IPS-18a (cell line): ENCODE measurements at regions not wholly inside any gene's neighbourhood (a gene's known extent, or its start where the extent isn't known, plus 50 kb on each side); places are given as distances from the start of the nearest gene placed in this dataset.

Experiments used
- H3K27ac ChIP-seq: one replicate; pipeline ENCODE4 v1.5.1; 2013; ENCODE audit warnings: low read length
- H3K27me3 ChIP-seq: one replicate; pipeline ENCODE4 v1.6.1; 2013; ENCODE audit warnings: mild to moderate bottlenecking, low read length; ENCODE audit not compliant: control insufficient read depth, insufficient read depth
- H3K36me3 ChIP-seq: one replicate; pipeline ENCODE4 v1.6.1; 2013; ENCODE audit warnings: low read depth, low read length; ENCODE audit not compliant: control insufficient read depth
- H3K4me1 ChIP-seq: one replicate; pipeline ENCODE4 v1.6.1; 2013; ENCODE audit warnings: low read depth, low read length; ENCODE audit not compliant: control insufficient read depth
- H3K4me3 ChIP-seq: one replicate; pipeline ENCODE4 v1.5.1; 2013; ENCODE audit warnings: low read length
- H3K9ac ChIP-seq: one replicate; pipeline ENCODE4 v1.6.1; 2013; ENCODE audit warnings: mild to moderate bottlenecking, low read length, moderate library complexity
- H3K9me3 ChIP-seq: one replicate; pipeline ENCODE4 v1.6.1; 2013; ENCODE audit warnings: low read depth, low read length; ENCODE audit not compliant: control insufficient read depth

DNA sequence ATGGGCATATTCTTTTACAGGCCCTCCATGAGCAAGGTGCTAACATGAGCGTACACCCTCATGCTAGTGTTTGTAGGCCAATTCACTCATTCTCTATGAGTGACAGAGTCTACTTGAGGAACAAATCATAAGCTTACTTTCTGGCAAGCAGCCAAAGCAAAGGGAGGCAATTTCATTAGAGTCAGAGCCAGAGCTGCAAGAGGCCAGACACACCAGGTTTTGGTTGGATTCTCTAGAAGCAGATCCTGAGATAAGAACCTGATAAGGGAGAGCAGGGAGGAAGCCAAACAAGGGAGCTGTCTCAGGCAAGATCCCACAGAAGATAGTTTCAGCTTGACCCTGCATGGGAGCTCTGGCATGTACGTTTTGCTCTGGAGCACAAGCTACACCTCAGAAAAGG, 214.1 kb upstream of the CTNNB1 start:
- Histone ChIP-seq H3K9ac (no peak overlapping the region), H3K27ac (no peak overlapping the region), H3K9me3 (no peaks in the 10 kb centered on the region), H3K36me3 (no peaks in the 10 kb centered on the region), H3K27me3 (no peaks in the 10 kb centered on the region), H3K4me3 (no peak overlapping the region), H3K4me1 (no peaks in the 10 kb centered on the region)

GRCh38 chr3:40988468-40988867, 210.8 kb upstream of the CTNNB1 start:
- H3K4me1 ChIP-seq: no peaks in the 10 kb centered on the region
- H3K9ac ChIP-seq: no peak overlapping the region
- H3K36me3 ChIP-seq: no peaks in the 10 kb centered on the region
- no peak overlapping the region for H3K27ac ChIP-seq
- no peaks in the 10 kb centered on the region for H3K9me3 ChIP-seq
- no peaks in the 10 kb centered on the region for H3K27me3 ChIP-seq
- H3K4me3 ChIP-seq: no peak overlapping the region

GRCh38 chr3:40989141-40990061, 209.9 kb upstream of the CTNNB1 start:
- Histone ChIP-seq H3K36me3 (no peaks in the 10 kb centered on the region), H3K27ac (no peak overlapping the region), H3K9ac (no peak overlapping the region), H3K4me1 (no peaks in the 10 kb centered on the region), H3K9me3 (no peaks in the 10 kb centered on the region), H3K27me3 (no peaks in the 10 kb centered on the region), H3K4me3 (no peak overlapping the region)

GRCh38 chr3:40990062-40990456, 209.2 kb upstream of the CTNNB1 start:
- no peak overlapping the region for H3K9ac ChIP-seq
- no peaks in the 10 kb centered on the region for H3K9me3 ChIP-seq
- no peaks in the 10 kb centered on the region for H3K4me1 ChIP-seq
- H3K36me3 ChIP-seq: no peaks in the 10 kb centered on the region
- no peak overlapping the region for H3K4me3 ChIP-seq
- H3K27ac ChIP-seq: no peak overlapping the region
- no peaks in the 10 kb centered on the region for H3K27me3 ChIP-seq

- Histone ChIP-seq H3K9me3 (no peaks in the 10 kb centered on the region), H3K36me3 (no peaks in the 10 kb centered on the region), H3K27ac (no peak overlapping the region), H3K4me3 (no peak overlapping the region), H3K4me1 (peaks cover 15% of the 10 kb centered on the region), H3K27me3 (no peaks in the 10 kb centered on the region), H3K9ac (no peak overlapping the region)
Measured at GRCh38 chr3:40992023-40992422, 207.3 kb upstream of the CTNNB1 start.

- Histone ChIP-seq H3K4me1 (peaks cover 25% of the 10 kb centered on the region), H3K27me3 (no peaks in the 10 kb centered on the region), H3K9me3 (no peaks in the 10 kb centered on the region)
Measured at GRCh38 chr3:40994611-40995010, 204.7 kb upstream of the CTNNB1 start.

GRCh38 chr3:40995271-40995670, 204.0 kb upstream of the CTNNB1 start:
- no peak overlapping the region for H3K27ac ChIP-seq

More at GRCh38 chr3:40994611-40995010, 204.7 kb upstream of the CTNNB1 start:
- Histone ChIP-seq H3K27ac (no peak overlapping the region), H3K4me3 (no peak overlapping the region), H3K9ac (no peak overlapping the region), H3K36me3 (no peaks in the 10 kb centered on the region)

DNA sequence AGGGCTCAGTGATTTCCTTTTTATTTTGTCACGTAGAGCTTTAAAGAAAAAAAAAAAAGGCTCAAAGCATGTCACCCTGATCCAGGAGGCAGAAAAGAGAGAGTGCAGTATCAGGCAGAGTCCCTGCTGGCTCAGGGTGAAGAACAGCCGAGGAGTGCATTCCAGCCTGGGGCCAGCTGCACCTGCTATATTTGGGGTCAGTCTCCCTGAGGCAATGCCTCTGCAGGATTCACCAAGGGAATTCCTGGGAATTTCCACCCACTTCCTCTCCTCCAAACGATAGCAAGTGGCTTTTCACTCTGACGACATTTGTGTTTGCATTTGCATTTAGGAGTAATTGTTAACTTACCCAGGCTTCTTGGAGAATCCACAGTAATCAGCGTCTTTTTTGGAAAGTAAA, 202.9 kb upstream of the CTNNB1 start:
- H3K4me3 ChIP-seq: no peak overlapping the region
- no peaks in the 10 kb centered on the region for H3K36me3 ChIP-seq
- H3K27me3 ChIP-seq: no peaks in the 10 kb centered on the region
- H3K4me1 ChIP-seq: peaks cover 29% of the 10 kb centered on the region
- H3K27ac ChIP-seq: no peak overlapping the region
- no peaks in the 10 kb centered on the region for H3K9me3 ChIP-seq
- no peak overlapping the region for H3K9ac ChIP-seq

More at GRCh38 chr3:40995271-40995670, 204.0 kb upstream of the CTNNB1 start:
- Histone ChIP-seq H3K27me3 (no peaks in the 10 kb centered on the region), H3K9me3 (no peaks in the 10 kb centered on the region), H3K36me3 (no peaks in the 10 kb centered on the region), H3K4me3 (no peak overlapping the region), H3K4me1 (peaks cover 25% of the 10 kb centered on the region), H3K9ac (no peak overlapping the region)

- no peaks in the 10 kb centered on the region for H3K36me3 ChIP-seq
- no peaks in the 10 kb centered on the region for H3K9me3 ChIP-seq
- H3K4me1 ChIP-seq: peaks cover 35% of the 10 kb centered on the region
- H3K4me3 ChIP-seq: no peak overlapping the region
- H3K27ac ChIP-seq: no peak overlapping the region
- no peaks in the 10 kb centered on the region for H3K27me3 ChIP-seq
- H3K9ac ChIP-seq: no peak overlapping the region
Measured at GRCh38 chr3:40996827-40997710, 202.2 kb upstream of the CTNNB1 start.

DNA sequence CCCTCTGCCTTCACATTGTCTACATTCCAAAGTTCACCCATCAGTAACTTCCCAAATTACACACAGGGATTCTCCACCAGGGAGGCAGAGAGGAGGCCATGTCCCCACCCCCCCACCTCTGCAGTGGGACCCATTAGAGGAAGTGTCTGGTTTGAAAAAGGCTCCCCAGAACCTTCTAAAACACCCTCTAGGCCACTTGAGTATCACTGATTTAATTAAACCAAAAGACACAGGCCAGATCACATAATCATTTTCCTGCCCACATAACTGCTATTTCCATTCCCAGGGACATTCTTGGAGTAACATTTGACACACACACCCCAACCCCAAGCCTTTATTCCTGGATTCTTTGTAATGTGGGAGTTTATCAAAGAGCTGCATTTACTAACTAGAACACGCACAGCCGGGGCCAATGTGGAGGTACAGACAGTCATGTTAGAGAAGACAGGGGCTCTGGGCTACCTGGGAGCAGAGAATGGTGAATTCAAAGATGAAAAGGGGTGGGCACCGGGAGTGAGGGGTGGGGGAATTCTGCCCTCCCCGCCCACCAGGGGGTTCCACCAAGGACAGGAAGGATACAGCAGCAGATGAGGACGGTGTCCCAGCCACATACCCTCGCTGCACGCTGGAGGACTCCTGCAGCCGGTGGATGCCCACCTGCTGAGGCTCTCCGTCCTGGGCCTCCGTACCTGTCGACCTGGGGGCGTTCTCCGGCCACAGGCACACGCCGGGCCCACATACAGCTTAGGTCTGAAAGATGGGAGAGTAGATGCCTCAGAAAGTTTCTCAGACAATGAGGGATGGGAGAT, 201.4 kb upstream of the CTNNB1 start:
- Histone ChIP-seq H3K9me3 (no peaks in the 10 kb centered on the region), H3K9ac (no peak overlapping the region), H3K27me3 (no peaks in the 10 kb centered on the region), H3K4me3 (no peak overlapping the region), H3K36me3 (no peaks in the 10 kb centered on the region), H3K4me1 (peaks cover 39% of the 10 kb centered on the region), H3K27ac (no peak overlapping the region)

GRCh38 chr3:40999682-41000081, 199.6 kb upstream of the CTNNB1 start:
- H3K4me3 ChIP-seq: no peak overlapping the region
- H3K27ac ChIP-seq: no peak overlapping the region
- H3K9me3 ChIP-seq: no peaks in the 10 kb centered on the region
- no peaks in the 10 kb centered on the region for H3K36me3 ChIP-seq
- H3K9ac ChIP-seq: no peak overlapping the region
- H3K27me3 ChIP-seq: no peaks in the 10 kb centered on the region
- peaks cover 39% of the 10 kb centered on the region for H3K4me1 ChIP-seq
